Urothelium cell line (cell line): ENCODE measurements at regions not wholly inside any gene's neighbourhood (a gene's known extent, or its start where the extent isn't known, plus 50 kb on each side); places are given as distances from the start of the nearest gene placed in this dataset.

Experiments used
- DNase-seq: peaks from one replicate; pipeline ENCODE4 v3.0.0; 2011; ENCODE audit warnings: low spot score, mixed read lengths
- FAIRE-seq: peaks from 2 replicates; lab custom pipeline; 2011; peaks lifted over from hg19 to GRCh38; lab: Jason Lieb, UNC

- FAIRE-seq: no peak
- no peak for DNase-seq
Observed at GRCh38 chr9:20125727-20126126, 336.9 kb upstream of the SLC24A2 start.

GRCh38 chr9:20119566-20119965 lies 330.7 kb upstream of the SLC24A2 start:
- DNase-seq (no peak), FAIRE-seq (no peak)

GRCh38 chr9:20117986-20118385 lies 329.1 kb upstream of the SLC24A2 start:
- FAIRE-seq: no peak
- DNase-seq: no peak

GRCh38 chr9:20117482-20117881 lies 328.6 kb upstream of the SLC24A2 start:
- no peak for FAIRE-seq

GRCh38 chr9:20114974-20115373 lies 326.1 kb upstream of the SLC24A2 start:
- no peak for FAIRE-seq

More at GRCh38 chr9:20117482-20117881, 328.6 kb upstream of the SLC24A2 start:
- DNase-seq: no peak

GRCh38 chr9:20112205-20112783 lies 323.5 kb upstream of the SLC24A2 start:
- no peak for DNase-seq

More at GRCh38 chr9:20114974-20115373, 326.1 kb upstream of the SLC24A2 start:
- DNase-seq: no peak

GRCh38 chr9:20111173-20111843 lies 322.5 kb upstream of the SLC24A2 start:
- DNase-seq: no peak
- FAIRE-seq: no peak

More at GRCh38 chr9:20112205-20112783, 323.5 kb upstream of the SLC24A2 start:
- FAIRE-seq: no peak

- no peak for DNase-seq
- FAIRE-seq: no peak
Observed at GRCh38 chr9:20095430-20096092, 306.7 kb upstream of the SLC24A2 start.

GRCh38 chr9:20092561-20092960 lies 303.7 kb upstream of the SLC24A2 start:
- FAIRE-seq (no peak), DNase-seq (no peak)

- FAIRE-seq (no peak), DNase-seq (no peak)
Observed at GRCh38 chr9:20087481-20087880, 298.6 kb upstream of the SLC24A2 start.

GRCh38 chr9:20085842-20086241 lies 297.0 kb upstream of the SLC24A2 start:
- DNase-seq (no peak), FAIRE-seq (no peak)

- FAIRE-seq: no peak
- DNase-seq: no peak
Observed at GRCh38 chr9:20084125-20084524, 295.3 kb upstream of the SLC24A2 start.

- no peak for DNase-seq
- FAIRE-seq: no peak
Observed at GRCh38 chr9:20083390-20083789, 294.6 kb upstream of the SLC24A2 start.

- no peak for DNase-seq
Observed at GRCh38 chr9:20082831-20083230, 294.0 kb upstream of the SLC24A2 start.

GRCh38 chr9:20082406-20082805 lies 293.6 kb upstream of the SLC24A2 start:
- FAIRE-seq (no peak), DNase-seq (no peak)

More at GRCh38 chr9:20082831-20083230, 294.0 kb upstream of the SLC24A2 start:
- no peak for FAIRE-seq

- no peak for FAIRE-seq
Observed at GRCh38 chr9:20078246-20078645, 289.4 kb upstream of the SLC24A2 start.

GRCh38 chr9:20074291-20074690 lies 285.5 kb upstream of the SLC24A2 start:
- no peak for FAIRE-seq
- no peak for DNase-seq

More at GRCh38 chr9:20078246-20078645, 289.4 kb upstream of the SLC24A2 start:
- DNase-seq: no peak

- FAIRE-seq: no peak
- DNase-seq: no peak
Observed at GRCh38 chr9:20070336-20070735, 281.5 kb upstream of the SLC24A2 start.

- FAIRE-seq: no peak
- DNase-seq: no peak
Observed at GRCh38 chr9:20065796-20066700, 277.2 kb upstream of the SLC24A2 start.

- DNase-seq (no peak), FAIRE-seq (no peak)
Observed at GRCh38 chr9:20065046-20065445, 276.2 kb upstream of the SLC24A2 start.

- FAIRE-seq (no peak), DNase-seq (no peak)
Observed at GRCh38 chr9:20054734-20055133, 265.9 kb upstream of the SLC24A2 start.
